GM12891 (cell line): ENCODE measurements at regions not wholly inside any gene's neighbourhood (a gene's known extent, or its start where the extent isn't known, plus 50 kb on each side); places are given as distances from the start of the nearest gene placed in this dataset.

Experiments used
- PAX5 ChIP-seq: IDR thresholded peaks from 2 replicates; pipeline ENCODE4 v1.6.1; 2011; ENCODE audit warnings: low read length, moderate library complexity, mild to moderate bottlenecking; ENCODE audit not compliant: insufficient read depth, severe bottlenecking
- POLR2A ChIP-seq: IDR thresholded peaks from 2 replicates; pipeline ENCODE4 v1.6.1; 2011; ENCODE audit warnings: low read depth, low read length, control low read depth
- POLR2AphosphoS5 ChIP-seq: IDR thresholded peaks from 2 replicates; pipeline ENCODE4 v1.6.1; 2011; ENCODE audit warnings: low read depth, low read length, control low read depth
- POU2F2 ChIP-seq: IDR thresholded peaks from 2 replicates; pipeline ENCODE4 v1.6.1; 2011; ENCODE audit warnings: low read depth, mild to moderate bottlenecking, control low read depth, low read length, moderate library complexity
- SPI1 ChIP-seq: IDR thresholded peaks from 2 replicates; pipeline ENCODE4 v1.6.1; 2011; ENCODE audit warnings: low read depth, low read length, control low read depth
- TAF1 ChIP-seq: IDR thresholded peaks from 2 replicates; pipeline ENCODE4 v1.6.1; 2011; ENCODE audit warnings: low read depth, low read length, control low read depth

GRCh38 chr7:69104023-69104422 lies 494.3 kb upstream of the AUTS2 start:
- no peak for TF ChIP-seq POLR2AphosphoS5
- no peak for TF ChIP-seq POLR2A
- no peak for TF ChIP-seq POU2F2
- no peak for TF ChIP-seq TAF1
- TF ChIP-seq PAX5, result no peak
- TF ChIP-seq SPI1, result no peak
